ENCODE measurements at regions not wholly inside any gene's neighbourhood (a gene's known extent, or its start where the extent isn't known, plus 50 kb on each side); places are given as distances from the start of the nearest gene placed in this dataset.

- CTCF ChIA-PET = interaction anchor here (0.6 to 1.9 kb wide), 2 partner anchors 11 to 540 kb away, joined by 3 to 5 read pairs; no protein-coding TSS in a partner anchor
- TF ChIP-seq PHF8 (IDR thresholded peaks at IDR 0.05; ENCODE audit: borderline replicate concordance, low read depth) = no peak
- TF ChIP-seq, protein P1, sequence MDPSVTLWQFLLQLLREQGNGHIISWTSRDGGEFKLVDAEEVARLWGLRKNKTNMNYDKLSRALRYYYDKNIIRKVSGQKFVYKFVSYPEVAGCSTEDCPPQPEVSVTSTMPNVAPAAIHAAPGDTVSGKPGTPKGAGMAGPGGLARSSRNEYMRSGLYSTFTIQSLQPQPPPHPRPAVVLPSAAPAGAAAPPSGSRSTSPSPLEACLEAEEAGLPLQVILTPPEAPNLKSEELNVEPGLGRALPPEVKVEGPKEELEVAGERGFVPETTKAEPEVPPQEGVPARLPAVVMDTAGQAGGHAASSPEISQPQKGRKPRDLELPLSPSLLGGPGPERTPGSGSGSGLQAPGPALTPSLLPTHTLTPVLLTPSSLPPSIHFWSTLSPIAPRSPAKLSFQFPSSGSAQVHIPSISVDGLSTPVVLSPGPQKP (IDR thresholded peaks at IDR 0.05; ENCODE audit: low read depth, low read length) = no peak
- no peak for TF ChIP-seq CEBPB (IDR thresholded peaks at IDR 0.05)
- no peak for TF ChIP-seq ZNF302 (CRISPR knock-in tag; IDR thresholded peaks at IDR 0.05)
- no peak for TF ChIP-seq MYC (IDR thresholded peaks at IDR 0.05; ENCODE audit: borderline replicate concordance, low read length)
- no peak for TF ChIP-seq HEYL (CRISPR knock-in tag; IDR thresholded peaks at IDR 0.05)
- no peak for TF ChIP-seq FOXS1 (CRISPR knock-in tag; IDR thresholded peaks at IDR 0.05)
- TF ChIP-seq, protein P2, sequence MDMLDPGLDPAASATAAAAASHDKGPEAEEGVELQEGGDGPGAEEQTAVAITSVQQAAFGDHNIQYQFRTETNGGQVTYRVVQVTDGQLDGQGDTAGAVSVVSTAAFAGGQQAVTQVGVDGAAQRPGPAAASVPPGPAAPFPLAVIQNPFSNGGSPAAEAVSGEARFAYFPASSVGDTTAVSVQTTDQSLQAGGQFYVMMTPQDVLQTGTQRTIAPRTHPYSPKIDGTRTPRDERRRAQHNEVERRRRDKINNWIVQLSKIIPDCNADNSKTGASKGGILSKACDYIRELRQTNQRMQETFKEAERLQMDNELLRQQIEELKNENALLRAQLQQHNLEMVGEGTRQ (IDR thresholded peaks at IDR 0.05) = no peak
- TF ChIP-seq PBX3 (IDR thresholded peaks at IDR 0.05) = no peak
- TF ChIP-seq, protein P3, sequence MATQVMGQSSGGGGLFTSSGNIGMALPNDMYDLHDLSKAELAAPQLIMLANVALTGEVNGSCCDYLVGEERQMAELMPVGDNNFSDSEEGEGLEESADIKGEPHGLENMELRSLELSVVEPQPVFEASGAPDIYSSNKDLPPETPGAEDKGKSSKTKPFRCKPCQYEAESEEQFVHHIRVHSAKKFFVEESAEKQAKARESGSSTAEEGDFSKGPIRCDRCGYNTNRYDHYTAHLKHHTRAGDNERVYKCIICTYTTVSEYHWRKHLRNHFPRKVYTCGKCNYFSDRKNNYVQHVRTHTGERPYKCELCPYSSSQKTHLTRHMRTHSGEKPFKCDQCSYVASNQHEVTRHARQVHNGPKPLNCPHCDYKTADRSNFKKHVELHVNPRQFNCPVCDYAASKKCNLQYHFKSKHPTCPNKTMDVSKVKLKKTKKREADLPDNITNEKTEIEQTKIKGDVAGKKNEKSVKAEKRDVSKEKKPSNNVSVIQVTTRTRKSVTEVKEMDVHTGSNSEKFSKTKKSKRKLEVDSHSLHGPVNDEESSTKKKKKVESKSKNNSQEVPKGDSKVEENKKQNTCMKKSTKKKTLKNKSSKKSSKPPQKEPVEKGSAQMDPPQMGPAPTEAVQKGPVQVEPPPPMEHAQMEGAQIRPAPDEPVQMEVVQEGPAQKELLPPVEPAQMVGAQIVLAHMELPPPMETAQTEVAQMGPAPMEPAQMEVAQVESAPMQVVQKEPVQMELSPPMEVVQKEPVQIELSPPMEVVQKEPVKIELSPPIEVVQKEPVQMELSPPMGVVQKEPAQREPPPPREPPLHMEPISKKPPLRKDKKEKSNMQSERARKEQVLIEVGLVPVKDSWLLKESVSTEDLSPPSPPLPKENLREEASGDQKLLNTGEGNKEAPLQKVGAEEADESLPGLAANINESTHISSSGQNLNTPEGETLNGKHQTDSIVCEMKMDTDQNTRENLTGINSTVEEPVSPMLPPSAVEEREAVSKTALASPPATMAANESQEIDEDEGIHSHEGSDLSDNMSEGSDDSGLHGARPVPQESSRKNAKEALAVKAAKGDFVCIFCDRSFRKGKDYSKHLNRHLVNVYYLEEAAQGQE (IDR thresholded peaks at IDR 0.05) = no peak
- TF ChIP-seq RARB (CRISPR knock-in tag; IDR thresholded peaks at IDR 0.05) = no peak
- TF ChIP-seq TP53 (CRISPR knock-in tag; IDR thresholded peaks at IDR 0.05) = no peak
- TF ChIP-seq NFE2L2 (conservative IDR thresholded peaks at IDR 0.05; ENCODE audit: low read length) = no peak
- no peak for TF ChIP-seq RAD21 (conservative IDR thresholded peaks at IDR 0.05 in 1 of 2, IDR thresholded peaks at IDR 0.05 in 1 of 2)
- no peak for TF ChIP-seq CBX8 (IDR thresholded peaks at IDR 0.05)
- no peak for TF ChIP-seq NR3C1 (IDR thresholded peaks at IDR 0.05)
- no peak for DNase-seq (ENCODE audit: low read depth in 1 of 2, low spot score in 1 of 2)
- Histone ChIP-seq H3K27ac (no peak overlapping the region), H3K4me1 (no peaks in the 10 kb centered on the region), H3K4me2 (no peak overlapping the region), H3K4me3 (no peak overlapping the region), H3K9me3 (no peaks in the 10 kb centered on the region)
- POLR2A ChIA-PET = no interaction called here
- no peak for ATAC-seq
- WGBS (ENCODE audit: missing lambda C conversion rate) = 56% methylated on average over 1 of the region's 1 CpG
- FAIRE-seq = no peak
Observed at GRCh38 chr6:167472880-167473279, 148.0 kb downstream of the TTLL2 start.

- Histone ChIP-seq H3K9me3 (no peaks in the 10 kb centered on the region), H3K4me3 (no peak overlapping the region), H3K4me1 (no peaks in the 10 kb centered on the region), H3K27ac (no peak overlapping the region), H3K4me2 (no peak overlapping the region)
- DNase-seq (ENCODE audit: low read depth in 1 of 2, low spot score in 1 of 2) (no peak), ATAC-seq (no peak), FAIRE-seq (no peak)
- POLR2A ChIA-PET = no interaction called here
- CTCF ChIA-PET = no interaction called here
- TF ChIP-seq CBX8 (IDR thresholded peaks at IDR 0.05) (no peak), SMC3 (IDR thresholded peaks at IDR 0.05) (no peak), ZFP36 (IDR thresholded peaks at IDR 0.05; ENCODE audit: borderline replicate concordance, partially characterized antibody) (no peak), RCOR1 (IDR thresholded peaks at IDR 0.05; ENCODE audit: low read depth, low read length) (no peak), HOXB5 (CRISPR knock-in tag; IDR thresholded peaks at IDR 0.05) (no peak), NFE2L2 (conservative IDR thresholded peaks at IDR 0.05; ENCODE audit: low read length) (no peak), JUNB (IDR thresholded peaks at IDR 0.05) (no peak), GATA3 (IDR thresholded peaks at IDR 0.05; ENCODE audit: borderline replicate concordance) (no peak), TP53 (CRISPR knock-in tag; IDR thresholded peaks at IDR 0.05) (no peak), CHD4 (IDR thresholded peaks at IDR 0.05; ENCODE audit: borderline replicate concordance) (no peak)
- WGBS (ENCODE audit: missing lambda C conversion rate) = 48% methylated on average over 8 of the region's 8 CpGs
Observed at GRCh38 chr6:167474171-167474570, 149.3 kb downstream of the TTLL2 start.

All from A549 (cell line).